Activated CD4-positive, alpha-beta T cell treated with anti-CD3 and anti-CD28 coated beads, Interleukin-2, amount 10 ng/mL, durations not matched to agents 24 days and 14 days (primary cell): ENCODE measurements at regions not wholly inside any gene's neighbourhood (a gene's known extent, or its start where the extent isn't known, plus 50 kb on each side); places are given as distances from the start of the nearest gene placed in this dataset.
"Not testable (repeated sequence)": the region's sequence is repeated elsewhere in the genome, so short reads cannot be mapped to it uniquely, and the experiment has no call there.

Experiments used
- DNase-seq: peaks from one replicate; pipeline ENCODE4 v3.0.0; 2022
- H3K27ac Mint-ChIP-seq: one replicate; pipeline ENCODE4 v1.8.0; 2022; ENCODE audit warnings: mild to moderate bottlenecking, mixed read lengths
- H3K27me3 Mint-ChIP-seq: one replicate; pipeline ENCODE4 v1.8.0; 2022; ENCODE audit warnings: mixed read lengths
- H3K36me3 Mint-ChIP-seq: one replicate; pipeline ENCODE4 v1.8.0; 2022; ENCODE audit warnings: low read depth, mild to moderate bottlenecking, mixed read lengths
- H3K4me1 Mint-ChIP-seq: one replicate; pipeline ENCODE4 v1.8.0; 2021; ENCODE audit warnings: mixed read lengths
- H3K4me3 Mint-ChIP-seq: one replicate; pipeline ENCODE4 v1.8.0; 2022; ENCODE audit warnings: mild to moderate bottlenecking, moderate library complexity, mixed read lengths
- H3K9me3 Mint-ChIP-seq: one replicate; pipeline ENCODE4 v1.8.0; 2021; ENCODE audit warnings: mixed read lengths
- intact Hi-C: fragments of 100-400 bp; cut with micrococcal nuclease; formaldehyde crosslinking; loops from one replicate; pipeline ENCODE4 v1.15.1; 2023

DNA sequence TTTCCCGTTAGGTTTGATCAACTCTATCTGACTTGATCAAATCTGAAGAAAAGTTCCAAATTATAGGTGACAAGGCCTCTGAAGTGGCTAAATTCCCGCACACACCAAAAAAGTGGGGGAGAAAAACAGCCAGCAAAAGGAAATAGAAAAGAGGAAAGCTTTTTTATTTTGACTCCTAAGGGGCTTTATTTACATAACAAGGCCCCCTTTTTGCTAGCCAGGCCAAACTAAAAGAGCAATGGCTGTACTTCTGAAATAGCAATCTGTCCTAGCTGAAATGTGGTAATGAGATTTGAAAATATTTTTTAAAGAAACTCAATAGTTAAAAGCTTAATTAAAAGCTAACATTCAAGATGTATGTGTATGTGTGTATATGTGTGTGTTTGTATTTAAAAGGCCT, 311.5 kb upstream of the POGK start:
- DNase-seq = no peak
- no peaks in the 10 kb centered on the region for H3K9me3 Mint-ChIP-seq
- H3K4me3 Mint-ChIP-seq = no peak overlapping the region
- H3K27ac Mint-ChIP-seq = no peak overlapping the region
- no peaks in the 10 kb centered on the region for H3K4me1 Mint-ChIP-seq
- peaks cover 2% of the 10 kb centered on the region for H3K27me3 Mint-ChIP-seq
- no peaks in the 10 kb centered on the region for H3K36me3 Mint-ChIP-seq
- intact Hi-C loops = no loop called here

DNA sequence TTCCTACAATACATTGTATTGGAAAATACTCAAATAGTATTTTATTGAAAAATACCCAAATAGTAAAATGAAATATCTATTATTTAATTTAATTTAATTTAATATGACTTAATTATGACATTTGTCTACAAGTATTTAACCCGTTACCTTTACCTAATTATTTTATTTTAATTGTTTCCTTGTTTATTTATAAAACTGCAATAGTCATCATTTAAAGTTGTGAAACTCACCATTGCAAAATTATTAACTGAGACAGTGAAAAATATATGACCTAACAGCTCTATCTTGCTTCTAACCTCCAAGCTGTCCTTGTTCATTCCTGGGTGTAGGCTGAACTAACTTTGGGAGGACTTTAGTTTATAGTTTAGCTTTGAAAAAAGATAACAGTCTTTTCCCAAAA, 300.6 kb upstream of the POGK start:
- Mint-ChIP-seq H3K36me3 (no peaks in the 10 kb centered on the region), H3K9me3 (no peaks in the 10 kb centered on the region), H3K4me3 (no peak overlapping the region), H3K27me3 (no peaks in the 10 kb centered on the region), H3K27ac (no peak overlapping the region), H3K4me1 (no peaks in the 10 kb centered on the region)
- no peak for DNase-seq
- intact Hi-C loops = no loop called here

DNA sequence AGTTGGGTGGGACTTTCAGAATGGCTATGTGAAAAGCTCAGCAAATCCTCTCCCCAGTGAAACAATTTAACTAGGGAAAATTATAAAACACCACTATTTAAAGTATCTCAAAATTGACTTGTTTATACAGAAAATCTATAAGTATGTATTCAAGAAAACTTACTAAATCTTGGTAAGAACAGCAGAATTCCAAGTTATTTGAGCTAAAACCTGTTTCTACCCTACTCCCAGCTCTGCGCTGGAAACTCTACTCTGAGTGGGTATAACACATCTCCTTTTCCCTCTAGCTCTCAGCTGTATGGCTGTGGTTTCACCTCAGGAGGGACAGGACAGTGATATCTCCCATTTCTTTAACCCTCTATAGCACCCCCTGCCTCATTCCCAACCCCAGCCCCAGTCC, 295.2 kb upstream of the POGK start:
- no peaks in the 10 kb centered on the region for H3K27me3 Mint-ChIP-seq
- intact Hi-C loops = no loop called here
- no peak for DNase-seq
- H3K4me1 Mint-ChIP-seq = no peaks in the 10 kb centered on the region
- H3K4me3 Mint-ChIP-seq = no peak overlapping the region
- no peak overlapping the region for H3K27ac Mint-ChIP-seq
- H3K36me3 Mint-ChIP-seq = no peaks in the 10 kb centered on the region
- H3K9me3 Mint-ChIP-seq = no peaks in the 10 kb centered on the region

DNA sequence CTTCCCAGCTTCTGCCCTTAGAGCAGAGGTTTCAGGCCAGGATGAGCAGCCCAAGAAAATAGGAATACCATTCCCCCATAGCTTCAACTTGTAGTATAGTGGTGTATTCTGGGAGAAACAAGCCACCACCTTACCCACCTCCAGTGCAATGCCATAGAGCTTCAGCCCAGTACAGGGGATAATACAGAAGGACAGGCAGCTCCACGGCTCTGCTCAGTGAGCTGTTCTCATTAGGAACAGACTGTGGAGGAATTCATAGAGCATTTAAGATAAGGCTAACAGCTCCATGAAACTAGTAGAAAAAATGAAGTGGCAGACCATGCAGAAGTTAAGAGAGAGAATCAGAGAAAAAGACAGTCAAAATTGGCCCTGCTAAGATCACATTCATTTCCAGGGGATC, 294.7 kb upstream of the POGK start:
- DNase-seq = no peak
- Mint-ChIP-seq H3K27me3 (no peaks in the 10 kb centered on the region), H3K36me3 (no peaks in the 10 kb centered on the region), H3K4me1 (no peaks in the 10 kb centered on the region), H3K9me3 (peaks cover 3% of the 10 kb centered on the region), H3K27ac (no peak overlapping the region), H3K4me3 (no peak overlapping the region)
- intact Hi-C loops = no loop called here

DNA sequence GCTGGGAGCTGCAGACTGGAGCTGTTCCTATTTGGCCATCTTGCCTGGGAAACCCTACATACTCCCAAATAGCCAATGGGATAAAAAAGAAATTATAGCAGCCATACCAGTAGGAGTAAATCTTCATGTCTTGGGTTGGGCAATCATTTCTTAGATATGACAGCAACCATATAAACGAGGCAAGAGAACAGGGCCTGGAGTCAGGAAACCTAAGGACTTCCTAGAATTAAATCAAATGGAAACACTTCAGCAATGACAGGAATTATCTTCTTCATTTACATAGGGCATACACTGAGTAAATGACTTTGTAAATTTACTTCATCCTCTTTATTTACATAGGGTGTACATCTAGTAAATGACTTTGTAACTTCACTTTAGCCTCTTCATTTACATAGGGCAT, 286.6 kb upstream of the POGK start:
- DNase-seq = no peak
- H3K4me1 Mint-ChIP-seq = no peaks in the 10 kb centered on the region
- no peak overlapping the region for H3K27ac Mint-ChIP-seq
- H3K36me3 Mint-ChIP-seq = no peaks in the 10 kb centered on the region
- H3K27me3 Mint-ChIP-seq = no peaks in the 10 kb centered on the region
- intact Hi-C loops = no loop called here
- no peak overlapping the region for H3K4me3 Mint-ChIP-seq
- peaks cover 11% of the 10 kb centered on the region for H3K9me3 Mint-ChIP-seq

DNA sequence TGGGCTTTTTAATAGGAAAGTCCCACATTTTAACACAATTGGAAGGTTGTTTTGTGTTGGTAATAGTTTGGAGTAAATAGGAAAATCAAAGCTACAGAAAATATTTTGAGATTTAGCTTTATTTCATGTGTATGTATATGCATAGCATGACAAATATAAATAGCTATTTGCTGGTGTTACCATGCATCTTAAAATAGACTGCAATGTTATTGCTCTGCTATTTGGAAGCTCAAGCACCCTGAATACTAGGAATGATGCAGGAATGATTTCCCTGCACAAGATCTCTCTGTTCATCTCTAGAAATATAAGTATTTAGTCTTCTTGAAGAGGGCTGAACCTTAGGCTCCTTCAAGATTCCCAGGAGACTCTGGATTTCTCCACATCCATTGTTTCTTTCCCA, 268.3 kb upstream of the POGK start:
- H3K27ac Mint-ChIP-seq = no peak overlapping the region
- H3K4me1 Mint-ChIP-seq = no peaks in the 10 kb centered on the region
- intact Hi-C loops = no loop called here
- no peak overlapping the region for H3K4me3 Mint-ChIP-seq
- no peaks in the 10 kb centered on the region for H3K36me3 Mint-ChIP-seq
- no peaks in the 10 kb centered on the region for H3K27me3 Mint-ChIP-seq
- DNase-seq = no peak
- no peaks in the 10 kb centered on the region for H3K9me3 Mint-ChIP-seq

DNA sequence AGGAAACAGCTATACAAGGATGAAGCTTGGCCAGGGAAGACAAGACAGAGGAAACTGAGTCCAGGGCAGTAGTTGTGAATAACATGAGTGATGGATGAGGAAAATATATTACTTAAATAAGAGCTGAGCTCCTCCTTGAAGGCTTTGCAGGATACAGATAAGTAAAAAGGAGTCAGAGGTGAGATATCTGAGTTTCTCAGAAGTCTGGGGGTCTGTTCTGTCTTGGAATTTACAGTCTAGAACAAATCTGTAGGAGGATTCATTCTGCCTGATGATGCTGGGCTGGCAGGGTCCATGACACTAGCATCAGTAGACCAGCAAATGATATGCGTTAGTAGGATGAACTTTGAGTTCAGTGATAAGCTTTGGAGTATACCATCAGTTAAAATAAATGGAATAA, 266.1 kb upstream of the POGK start:
- no peaks in the 10 kb centered on the region for H3K36me3 Mint-ChIP-seq
- no peak overlapping the region for H3K4me3 Mint-ChIP-seq
- intact Hi-C loops = no loop called here
- no peak overlapping the region for H3K27ac Mint-ChIP-seq
- H3K4me1 Mint-ChIP-seq = no peaks in the 10 kb centered on the region
- H3K9me3 Mint-ChIP-seq = no peaks in the 10 kb centered on the region
- H3K27me3 Mint-ChIP-seq = no peaks in the 10 kb centered on the region
- no peak for DNase-seq

DNA sequence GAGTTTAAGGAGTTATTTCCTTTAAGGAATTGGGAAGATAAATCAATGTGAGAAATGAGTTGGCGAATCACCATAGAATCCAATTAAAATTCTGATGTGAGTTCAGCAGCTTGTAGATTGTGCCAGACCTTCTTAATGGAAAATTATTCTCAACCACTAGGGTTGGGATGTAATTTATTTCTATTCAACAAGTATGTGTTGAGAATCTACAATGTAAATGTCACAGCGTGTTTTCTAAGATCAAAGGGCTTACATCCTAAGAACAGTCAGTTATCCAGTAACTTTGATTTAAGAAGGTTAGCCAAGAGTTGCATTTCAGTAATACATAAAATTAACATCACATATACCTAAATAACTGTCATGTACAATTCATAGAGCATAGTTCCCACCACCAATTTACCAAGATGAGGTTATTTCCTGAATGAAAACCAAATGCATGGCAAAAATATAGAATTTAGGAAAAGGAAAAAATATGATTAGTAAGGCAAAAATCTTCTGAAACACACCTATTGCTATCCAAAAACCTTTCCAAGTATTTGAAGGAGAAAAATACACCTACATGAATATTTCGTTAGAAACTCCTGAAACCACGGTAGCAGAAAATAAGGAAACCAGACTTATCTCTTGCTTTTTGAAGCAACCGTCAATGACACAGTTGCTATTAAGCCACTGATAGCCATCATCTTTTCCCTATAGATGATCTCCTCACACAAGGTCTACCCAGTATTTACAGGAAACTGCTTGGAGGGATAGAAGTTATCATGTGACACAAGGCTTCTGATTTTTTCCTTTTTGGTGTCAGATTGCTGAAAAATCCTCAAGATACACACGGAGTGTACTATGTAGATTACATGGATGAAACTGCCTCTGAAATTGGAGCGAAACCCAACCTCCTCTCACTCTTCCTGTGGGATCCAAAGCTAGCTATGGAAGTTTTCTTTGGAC, 259.4 kb upstream of the POGK start:
- H3K27ac Mint-ChIP-seq = no peak overlapping the region
- no peak for DNase-seq
- H3K4me3 Mint-ChIP-seq = no peak overlapping the region
- H3K9me3 Mint-ChIP-seq = no peaks in the 10 kb centered on the region
- no peaks in the 10 kb centered on the region for H3K4me1 Mint-ChIP-seq
- H3K27me3 Mint-ChIP-seq = no peaks in the 10 kb centered on the region
- intact Hi-C loops = no loop called here
- H3K36me3 Mint-ChIP-seq = no peaks in the 10 kb centered on the region

DNA sequence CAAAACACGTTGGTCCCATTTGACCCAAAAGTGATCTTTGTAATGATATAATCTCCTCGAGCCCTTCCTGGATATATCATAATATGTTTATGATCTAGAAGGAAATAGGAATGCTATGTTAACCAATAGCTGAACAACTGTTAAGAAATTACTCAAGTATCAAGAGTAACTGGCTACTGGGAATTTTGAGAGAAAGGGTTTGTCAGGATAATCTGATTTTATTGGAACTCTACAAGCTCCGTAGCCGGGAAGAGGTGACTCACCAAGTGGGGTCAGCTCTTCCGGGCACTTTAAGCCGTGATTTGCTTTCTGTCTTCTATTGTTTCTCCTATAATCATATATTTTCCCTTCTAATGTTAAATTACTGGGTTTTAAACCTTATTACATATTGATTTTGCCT, 250.5 kb upstream of the POGK start:
- intact Hi-C loops = no loop called here

DNA sequence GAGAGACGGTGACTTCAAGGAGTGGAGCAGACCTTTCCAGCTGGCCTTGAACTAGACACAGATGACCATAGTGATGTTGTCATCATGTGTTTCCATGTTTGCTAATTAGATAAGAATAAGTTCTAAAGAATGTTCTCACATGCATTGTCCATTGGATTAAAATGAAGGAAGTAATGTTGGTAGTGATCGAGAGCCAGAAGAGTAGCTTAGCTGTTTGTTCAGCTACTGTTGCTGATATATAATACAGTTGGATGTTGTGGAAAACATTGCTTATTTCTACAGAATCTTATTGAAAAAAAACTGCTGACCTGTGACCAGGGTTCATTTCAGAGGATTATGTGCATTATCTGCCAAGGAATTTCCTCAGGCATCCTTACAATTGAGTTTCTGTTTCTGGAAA, 249.1 kb upstream of the POGK start:
- intact Hi-C loops = no loop called here
- H3K9me3 Mint-ChIP-seq = no peaks in the 10 kb centered on the region
- no peaks in the 10 kb centered on the region for H3K36me3 Mint-ChIP-seq
- H3K27me3 Mint-ChIP-seq = peaks cover 2% of the 10 kb centered on the region
- DNase-seq = no peak
- H3K4me1 Mint-ChIP-seq = no peaks in the 10 kb centered on the region
- no peak overlapping the region for H3K4me3 Mint-ChIP-seq
- H3K27ac Mint-ChIP-seq = no peak overlapping the region

More for the DNA sequence above, 250.5 kb upstream of the POGK start:
- DNase-seq = no peak
- Mint-ChIP-seq H3K27ac (no peak overlapping the region), H3K27me3 (peaks cover 2% of the 10 kb centered on the region), H3K9me3 (no peaks in the 10 kb centered on the region), H3K36me3 (no peaks in the 10 kb centered on the region), H3K4me3 (no peak overlapping the region), H3K4me1 (no peaks in the 10 kb centered on the region)

DNA sequence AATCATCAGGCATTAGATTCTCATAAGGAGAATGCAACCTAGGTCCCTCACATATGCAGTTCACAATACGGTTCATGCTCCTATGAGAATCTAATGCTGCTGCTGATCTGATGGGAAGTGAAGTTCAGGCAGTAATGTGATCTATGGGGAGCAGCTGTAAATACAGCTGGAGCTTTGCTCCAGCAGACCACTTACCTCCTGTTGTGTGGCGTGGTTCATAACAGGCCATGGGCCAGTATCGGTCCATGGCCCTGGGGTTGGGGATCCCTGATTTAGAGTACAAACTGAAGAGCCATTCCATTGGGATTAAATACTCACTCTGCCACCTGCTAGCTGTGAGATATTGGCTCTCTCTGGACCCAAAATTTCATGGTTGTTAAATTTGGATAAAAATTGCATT, 244.6 kb upstream of the POGK start:
- H3K36me3 Mint-ChIP-seq = no peaks in the 10 kb centered on the region

DNA sequence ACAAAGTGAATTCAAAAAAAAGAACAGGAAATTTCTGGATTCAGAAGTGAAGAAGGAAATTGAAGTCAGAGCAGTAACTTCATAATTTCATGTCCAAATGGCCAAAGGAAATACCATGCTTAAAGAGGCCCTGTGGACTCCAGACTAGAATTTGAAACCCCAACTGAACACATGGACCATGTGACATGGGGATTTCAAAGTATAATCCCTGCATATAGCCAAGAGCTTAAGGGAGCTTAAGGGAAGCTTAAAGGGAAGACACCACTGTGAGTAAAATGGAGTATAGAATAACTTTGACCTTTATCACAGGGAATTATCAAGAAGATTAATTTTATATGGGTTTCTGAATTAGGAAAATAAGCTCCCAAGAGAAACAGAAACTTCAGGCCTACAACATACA, 241.8 kb upstream of the POGK start:
- intact Hi-C loops = no loop called here
- Mint-ChIP-seq H3K27me3 (no peaks in the 10 kb centered on the region), H3K4me1 (no peaks in the 10 kb centered on the region), H3K27ac (no peak overlapping the region), H3K36me3 (no peaks in the 10 kb centered on the region), H3K9me3 (no peaks in the 10 kb centered on the region), H3K4me3 (no peak overlapping the region)
- DNase-seq = no peak

More for the DNA sequence above, 244.6 kb upstream of the POGK start:
- H3K4me3 Mint-ChIP-seq = no peak overlapping the region
- H3K9me3 Mint-ChIP-seq = no peaks in the 10 kb centered on the region
- no peaks in the 10 kb centered on the region for H3K27me3 Mint-ChIP-seq
- no peak for DNase-seq
- H3K4me1 Mint-ChIP-seq = no peaks in the 10 kb centered on the region
- no peak overlapping the region for H3K27ac Mint-ChIP-seq
- intact Hi-C loops = no loop called here

DNA sequence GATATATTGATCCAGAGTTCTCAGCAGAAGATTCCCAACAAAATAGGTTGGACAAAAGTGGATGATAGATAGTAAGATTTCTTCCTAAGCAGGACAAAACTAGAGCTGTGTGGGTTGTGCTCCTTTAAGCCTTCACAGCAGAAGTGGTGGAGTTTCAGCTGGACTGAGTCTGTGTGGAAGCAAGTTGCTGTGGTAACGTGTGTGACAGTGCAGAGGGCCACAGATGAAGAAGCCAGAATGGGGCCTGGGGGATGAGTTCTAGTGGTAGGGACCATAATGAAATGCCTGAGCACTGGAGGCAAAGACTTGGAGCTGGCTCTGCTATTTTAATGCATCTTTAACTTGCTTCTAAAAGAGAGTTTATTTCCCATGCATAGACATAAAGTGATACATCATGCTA, 238.7 kb upstream of the POGK start:
- H3K4me1 Mint-ChIP-seq = no peaks in the 10 kb centered on the region
- intact Hi-C loops = no loop called here
- no peaks in the 10 kb centered on the region for H3K9me3 Mint-ChIP-seq
- H3K36me3 Mint-ChIP-seq = no peaks in the 10 kb centered on the region
- H3K4me3 Mint-ChIP-seq = no peak overlapping the region
- H3K27ac Mint-ChIP-seq = no peak overlapping the region
- H3K27me3 Mint-ChIP-seq = no peaks in the 10 kb centered on the region
- no peak for DNase-seq

DNA sequence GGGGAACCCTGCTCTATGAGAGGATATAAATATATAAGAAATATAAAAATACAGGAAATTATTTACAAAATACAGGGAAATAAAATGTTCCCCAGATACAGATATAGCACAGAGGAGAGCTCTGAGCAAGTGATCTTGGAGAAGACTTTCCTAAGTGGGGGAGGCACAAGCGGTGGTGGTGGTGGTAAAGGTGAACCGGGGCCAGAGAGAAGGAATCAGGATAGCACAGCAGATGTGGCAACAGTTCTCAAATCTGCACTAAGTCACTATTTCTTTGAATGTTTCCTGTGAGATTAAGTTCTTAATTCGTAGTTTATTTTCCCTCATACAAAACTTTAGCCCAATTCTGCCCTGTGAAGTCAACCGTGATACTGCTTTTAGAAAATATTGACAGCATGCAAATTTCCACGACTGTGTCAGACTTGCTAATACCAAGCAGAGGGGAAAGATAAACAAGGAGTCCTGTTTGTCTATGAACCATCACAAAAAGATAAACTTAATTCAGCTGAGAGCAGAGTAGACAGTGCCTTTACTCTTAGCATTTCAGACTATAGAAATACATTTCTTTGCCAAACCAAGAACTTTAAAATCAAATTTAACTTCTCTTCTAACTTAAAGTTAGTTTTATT, 237.5 kb upstream of the POGK start:
- Mint-ChIP-seq H3K36me3 (no peaks in the 10 kb centered on the region), H3K27me3 (no peaks in the 10 kb centered on the region), H3K27ac (no peak overlapping the region), H3K4me1 (no peaks in the 10 kb centered on the region), H3K4me3 (no peak overlapping the region), H3K9me3 (no peaks in the 10 kb centered on the region)
- no peak for DNase-seq
- intact Hi-C loops = no loop called here

DNA sequence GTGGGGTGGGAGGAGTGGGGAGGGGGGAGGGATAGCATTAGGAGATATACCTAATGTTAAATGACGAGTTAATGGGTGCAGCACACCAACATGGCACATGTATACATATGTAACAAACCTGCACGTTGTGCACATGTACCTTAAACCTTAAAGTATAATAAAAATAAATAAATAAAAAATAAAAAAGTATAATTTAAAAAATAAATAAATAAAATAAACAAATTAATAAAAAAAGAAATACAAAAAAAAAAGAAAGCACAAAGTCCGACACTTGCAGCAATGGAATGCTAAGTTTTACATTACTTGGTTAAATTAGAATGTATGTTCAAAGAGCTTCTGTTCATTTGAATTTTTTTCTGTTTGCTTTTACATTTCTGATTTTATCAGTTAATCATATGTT, 236.5 kb upstream of the POGK start:
- intact Hi-C loops, H3K4me1 Mint-ChIP-seq, H3K27ac Mint-ChIP-seq, H3K36me3 Mint-ChIP-seq, DNase-seq, H3K9me3 Mint-ChIP-seq, H3K4me3 Mint-ChIP-seq, H3K27me3 Mint-ChIP-seq: not testable (repeated sequence)
